Kidney (tissue), 13 donors: ENCODE measurements at regions not wholly inside any gene's neighbourhood (a gene's known extent, or its start where the extent isn't known, plus 50 kb on each side); places are given as distances from the start of the nearest gene placed in this dataset.

Source experiments
- DNase-seq, 5 donors: peaks; one replicate each; pipeline ENCODE4 v3.0.0-alpha.2; 2013 to 2020
- FAIRE-seq: peaks from 2 replicates; lab custom pipeline; 2012; peaks lifted over from hg19 to GRCh38; lab: Jason Lieb, UNC
- H3K27ac ChIP-seq, 2 donors: one replicate each; pipeline ENCODE4 v1.7.0; 2013; ENCODE audit warnings: low read depth in 2 of 2, low read length in 2 of 2, inconsistent platforms in 1 of 2
- H3K27me3 ChIP-seq: one replicate; pipeline ENCODE4 v1.7.1; 2013; ENCODE audit warnings: low read length, inconsistent platforms; ENCODE audit not compliant: control insufficient read depth, insufficient read depth
- H3K36me3 ChIP-seq, 3 donors: one replicate each; pipeline versions ENCODE4 v1.7.0 to v1.7.1; 2013; ENCODE audit warnings: low read length in 3 of 3, control low read depth in 1 of 3, inconsistent platforms in 1 of 3; ENCODE audit not compliant: insufficient read depth in 3 of 3, control insufficient read depth in 2 of 3
- H3K4me1 ChIP-seq, 3 donors: one replicate each; pipeline versions ENCODE4 v1.7.0 to v1.7.1; 2013; ENCODE audit warnings: low read length in 3 of 3, inconsistent platforms in 1 of 3, low read depth in 1 of 3; ENCODE audit not compliant: control insufficient read depth in 2 of 3, insufficient read depth in 2 of 3
- H3K4me3 ChIP-seq, 3 donors: one replicate each; pipeline versions ENCODE4 v1.7.0 to v1.8.1; 2013; ENCODE audit warnings: low read length in 3 of 3, control low read depth in 1 of 3, inconsistent platforms in 1 of 3
- H3K9ac ChIP-seq, 3 donors: one replicate each; pipeline versions ENCODE4 v1.7.0 to v1.7.1; 2013; ENCODE audit warnings: low read length in 3 of 3, control low read depth in 1 of 3, inconsistent platforms in 1 of 3
- H3K9me3 ChIP-seq, 3 donors: one replicate each; pipeline versions ENCODE4 v1.7.0 to v1.7.1; 2013; ENCODE audit warnings: low read length in 3 of 3, control low read depth in 1 of 3, inconsistent platforms in 1 of 3; ENCODE audit not compliant: control insufficient read depth in 2 of 3, insufficient read depth in 1 of 3
- intact Hi-C: fragments of 100-400 bp; cut with DNase I; formaldehyde crosslinking; loops from one replicate; pipeline ENCODE4 v1.11.1; 2022
- TF ChIP-seq, protein P1 (sequence below): IDR thresholded peaks from 3 replicates; pipeline ENCODE4 v1.5.1; 2012; ENCODE audit warnings: mild to moderate bottlenecking, moderate library complexity, borderline replicate concordance; ENCODE audit not compliant: insufficient read depth; ENCODE audit errors: extremely low read depth
- donor health status: control.
- donor health status: control.
- donor health status: control.
- donor health status: control.
- donor health status: control.
- donor health status: DM: yes; HTN: yes; CAD: no.
- donor health status: Normal renal cell carcinoma (clear cell type).

DNA sequence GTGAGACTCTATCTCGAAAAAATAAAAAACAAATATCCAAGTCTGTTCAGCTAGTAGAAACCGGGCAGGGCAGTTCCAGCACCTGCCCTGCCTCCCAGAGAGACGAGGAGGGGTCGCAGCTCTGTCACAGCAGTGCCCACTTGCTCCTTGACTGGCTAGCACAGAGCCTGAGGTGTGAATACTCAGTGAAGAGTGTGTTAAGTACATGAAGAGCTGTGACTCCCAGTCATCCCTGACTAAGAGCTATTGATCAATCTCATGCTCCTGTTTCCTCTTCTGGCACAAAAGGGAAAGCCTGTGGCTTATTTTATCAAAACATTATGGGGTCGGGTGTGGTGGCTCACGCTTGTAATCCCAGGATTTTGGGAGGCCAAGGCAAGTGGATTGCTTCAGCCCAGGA is 83.0 kb upstream of the FZD7 start:
- DNase-seq, result no peak
- no peaks in the 10 kb centered on the region for H3K9me3 ChIP-seq
- no peaks in the 10 kb centered on the region for H3K27me3 ChIP-seq
- no peak for FAIRE-seq
- H3K4me1 ChIP-seq, result peaks cover 0 to 3% (median 0%) of the 10 kb centered on the region in 3 donors
- TF ChIP-seq, protein P1, sequence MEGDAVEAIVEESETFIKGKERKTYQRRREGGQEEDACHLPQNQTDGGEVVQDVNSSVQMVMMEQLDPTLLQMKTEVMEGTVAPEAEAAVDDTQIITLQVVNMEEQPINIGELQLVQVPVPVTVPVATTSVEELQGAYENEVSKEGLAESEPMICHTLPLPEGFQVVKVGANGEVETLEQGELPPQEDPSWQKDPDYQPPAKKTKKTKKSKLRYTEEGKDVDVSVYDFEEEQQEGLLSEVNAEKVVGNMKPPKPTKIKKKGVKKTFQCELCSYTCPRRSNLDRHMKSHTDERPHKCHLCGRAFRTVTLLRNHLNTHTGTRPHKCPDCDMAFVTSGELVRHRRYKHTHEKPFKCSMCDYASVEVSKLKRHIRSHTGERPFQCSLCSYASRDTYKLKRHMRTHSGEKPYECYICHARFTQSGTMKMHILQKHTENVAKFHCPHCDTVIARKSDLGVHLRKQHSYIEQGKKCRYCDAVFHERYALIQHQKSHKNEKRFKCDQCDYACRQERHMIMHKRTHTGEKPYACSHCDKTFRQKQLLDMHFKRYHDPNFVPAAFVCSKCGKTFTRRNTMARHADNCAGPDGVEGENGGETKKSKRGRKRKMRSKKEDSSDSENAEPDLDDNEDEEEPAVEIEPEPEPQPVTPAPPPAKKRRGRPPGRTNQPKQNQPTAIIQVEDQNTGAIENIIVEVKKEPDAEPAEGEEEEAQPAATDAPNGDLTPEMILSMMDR, result no peak
- H3K36me3 ChIP-seq, result no peaks in the 10 kb centered on the region
- H3K27ac ChIP-seq, result no peak overlapping the region
- intact Hi-C loops, result no loop called here
- no peak overlapping the region for H3K9ac ChIP-seq
- H3K4me3 ChIP-seq, result no peak overlapping the region

DNA sequence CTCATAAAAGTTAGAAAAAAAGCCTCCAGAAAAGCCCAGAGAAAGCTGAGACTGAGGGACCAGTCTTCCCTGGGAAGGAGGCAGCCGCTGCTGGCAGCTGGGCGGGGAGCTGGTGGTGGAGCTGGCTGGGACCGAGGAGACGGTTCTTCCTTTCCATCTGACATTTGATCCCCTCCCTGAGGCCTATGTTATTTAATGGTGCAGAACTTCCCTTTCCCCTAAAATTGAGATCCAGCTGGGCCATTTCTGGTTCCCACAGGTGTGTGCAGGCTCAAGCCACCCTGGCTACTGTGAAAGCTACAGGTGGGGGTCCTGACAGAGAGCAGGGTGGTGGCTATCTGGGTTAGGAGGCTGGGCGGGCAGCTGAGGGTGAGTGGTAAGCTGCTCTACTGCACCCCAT is 81.5 kb upstream of the FZD7 start:
- intact Hi-C loops, result no loop called here
- peak in 4 of 5 donors; percentile 85 to 95 (median 88) for DNase-seq
- H3K27me3 ChIP-seq, result no peaks in the 10 kb centered on the region
- H3K9me3 ChIP-seq, result no peaks in the 10 kb centered on the region
- no peak overlapping the region for H3K27ac ChIP-seq
- FAIRE-seq, result no peak
- TF ChIP-seq, protein P1, result no peak
- no peak overlapping the region for H3K9ac ChIP-seq
- no peaks in the 10 kb centered on the region for H3K36me3 ChIP-seq
- peaks cover 0 to 3% (median 0%) of the 10 kb centered on the region in 3 donors for H3K4me1 ChIP-seq
- no peak overlapping the region for H3K4me3 ChIP-seq

DNA sequence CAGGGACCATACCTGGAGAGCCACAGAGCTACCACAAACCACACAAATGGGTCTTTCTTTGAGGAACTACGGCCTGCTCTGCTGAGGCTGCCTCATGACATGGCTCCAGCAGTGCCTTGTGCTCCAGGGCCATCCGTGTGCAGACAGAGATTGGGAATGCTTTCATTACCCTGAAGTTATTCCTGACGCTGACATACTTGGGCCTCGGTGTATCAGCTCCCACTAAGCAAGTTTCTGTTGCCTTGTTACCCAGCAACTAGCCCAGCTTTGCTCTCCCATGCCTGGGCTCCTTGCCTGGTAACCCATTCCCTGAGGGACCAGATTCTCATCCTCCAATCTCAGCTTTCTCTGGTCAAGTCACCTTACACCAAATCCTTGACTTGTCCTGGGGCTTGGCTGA is 80.3 kb upstream of the FZD7 start:
- TF ChIP-seq, protein P1, result no peak
- Histone ChIP-seq H3K9me3 (no peaks in the 10 kb centered on the region), H3K9ac (no peak overlapping the region), H3K36me3 (no peaks in the 10 kb centered on the region), H3K4me3 (no peak overlapping the region), H3K27ac (no peak overlapping the region), H3K4me1 (peaks cover 0 to 3% (median 0%) of the 10 kb centered on the region in 3 donors), H3K27me3 (no peaks in the 10 kb centered on the region)
- DNase-seq (no peak), FAIRE-seq (no peak)
- intact Hi-C loops, result no loop called here

DNA sequence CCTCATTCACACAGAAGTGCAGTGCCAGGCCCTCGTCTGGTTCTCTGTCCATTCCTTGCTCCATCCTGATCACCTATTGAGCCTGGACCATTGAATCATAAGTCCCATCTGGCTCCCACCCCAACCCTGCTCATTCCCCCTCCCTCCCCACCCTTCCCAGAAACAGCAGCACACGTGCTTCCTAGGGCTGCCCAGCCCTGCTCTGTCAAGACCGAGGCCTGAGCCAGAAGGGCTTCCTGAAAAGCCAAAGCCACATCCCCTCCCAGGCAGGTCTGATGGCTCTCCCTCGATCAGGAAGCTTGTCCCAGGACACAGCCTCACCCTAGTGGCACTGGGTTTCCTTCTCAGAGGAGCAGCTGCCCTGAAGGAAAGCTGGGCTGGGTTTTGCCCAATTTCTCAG is 79.8 kb upstream of the FZD7 start:
- peaks cover 0 to 3% (median 0%) of the 10 kb centered on the region in 3 donors for H3K4me1 ChIP-seq
- no peak overlapping the region for H3K27ac ChIP-seq
- intact Hi-C loops, result no loop called here
- no peak overlapping the region for H3K9ac ChIP-seq
- H3K9me3 ChIP-seq, result no peaks in the 10 kb centered on the region
- H3K27me3 ChIP-seq, result no peaks in the 10 kb centered on the region
- TF ChIP-seq, protein P1, result no peak
- FAIRE-seq (no peak), DNase-seq (no peak)
- no peak overlapping the region for H3K4me3 ChIP-seq
- no peaks in the 10 kb centered on the region for H3K36me3 ChIP-seq
